OCI-LY7 (cell line): ENCODE measurements at regions not wholly inside any gene's neighbourhood (a gene's known extent, or its start where the extent isn't known, plus 50 kb on each side); places are given as distances from the start of the nearest gene placed in this dataset.

Experiments used
- BruUV-seq: library from RNA; stranded (reverse); fragments of 400-500 nt; replicated peaks from 2 replicates; lab custom pipeline; 2021; lab: Mats Ljungman, UMichigan
- CTCF ChIA-PET: fragments of 300-600 bp; sonication (Branson Sonifier 250); formaldehyde crosslinking; loops from one replicate; lab custom pipeline; 2022; ENCODE audit warnings: antibody characterized with exemption; ENCODE audit not compliant: unreplicated experiment; lab: Charles Lee
- POLR2A ChIA-PET: fragments of 300-600 bp; sonication (Branson Sonifier 250); formaldehyde crosslinking; loops from one replicate; lab custom pipeline; 2022; ENCODE audit warnings: antibody characterized with exemption; lab: Charles Lee
- DNase-seq: peaks from one replicate; pipeline ENCODE4 v3.0.0-alpha.2; 2015; ENCODE audit warnings: low spot score
- H2AFZ ChIP-seq: fragments of 200-600 bp; sonication (generic), shearing (Covaris generic); 2 replicates; pipeline ENCODE4 v1.6.1; 2014; ENCODE audit warnings: mild to moderate bottlenecking, antibody characterized with exemption, low read length, moderate library complexity
- H3K27ac ChIP-seq: fragments of 200-600 bp; sonication (generic); 2 replicates; pipeline ENCODE4 v1.5.1; 2014; ENCODE audit warnings: mixed run types, low read depth, mild to moderate bottlenecking, moderate library complexity, low read length, inconsistent platforms; ENCODE audit not compliant: poor library complexity, severe bottlenecking
- H3K36me3 ChIP-seq: fragments of 200-600 bp; sonication (generic); 2 replicates; pipeline ENCODE4 v1.6.1; 2014; ENCODE audit warnings: mild to moderate bottlenecking, antibody characterized with exemption, low read length, moderate library complexity, mixed read lengths; ENCODE audit not compliant: insufficient read depth
- H3K4me1 ChIP-seq: fragments of 200-600 bp; sonication (generic); 2 replicates; pipeline ENCODE4 v1.5.1; 2014; ENCODE audit warnings: mild to moderate bottlenecking, low read length; ENCODE audit not compliant: insufficient read depth, poor library complexity, severe bottlenecking
- H3K4me2 ChIP-seq: fragments of 200-600 bp; sonication (generic); 2 replicates; pipeline ENCODE4 v1.6.1; 2014; ENCODE audit warnings: mild to moderate bottlenecking, low read length
- H3K4me3 ChIP-seq: fragments of 200-600 bp; sonication (generic); 2 replicates; pipeline ENCODE4 v1.5.1; 2014; ENCODE audit warnings: mild to moderate bottlenecking, low read depth, low read length; ENCODE audit not compliant: poor library complexity, severe bottlenecking
- H3K79me2 ChIP-seq: fragments of 200-600 bp; sonication (generic); 2 replicates; pipeline ENCODE4 v1.6.1; 2016; ENCODE audit warnings: low read depth, mild to moderate bottlenecking, low read length, moderate library complexity, mixed read lengths; ENCODE audit not compliant: insufficient read depth
- H3K9me2 ChIP-seq: fragments of 200-600 bp; sonication (generic); 2 replicates; pipeline ENCODE4 v1.6.1; 2016; ENCODE audit warnings: mild to moderate bottlenecking, low read length, mixed read lengths; ENCODE audit not compliant: insufficient read depth
- H3K9me3 ChIP-seq: fragments of 200-600 bp; sonication (generic); 2 replicates; pipeline ENCODE4 v1.6.1; 2014; ENCODE audit warnings: mild to moderate bottlenecking, mixed run types, low read length, mixed read lengths
- H4K20me1 ChIP-seq: fragments of 200-600 bp; sonication (generic); 2 replicates; pipeline ENCODE4 v1.6.1; 2014; ENCODE audit warnings: mild to moderate bottlenecking, antibody characterized with exemption, low read length, moderate library complexity, mixed read lengths; ENCODE audit not compliant: insufficient read depth
- CTCF ChIP-seq: fragments of 200-600 bp; sonication (generic); conservative IDR thresholded peaks from 2 replicates; pipeline ENCODE4 v1.5.1; 2014; ENCODE audit warnings: mild to moderate bottlenecking, antibody characterized with exemption, low read length, moderate library complexity, mixed read lengths
- EZH2phosphoT487 ChIP-seq: fragments of 200-600 bp; sonication (generic); IDR thresholded peaks from 2 replicates; pipeline ENCODE4 v1.6.1; 2018; ENCODE audit warnings: low read depth, borderline replicate concordance, mild to moderate bottlenecking, mixed run types, antibody characterized with exemption, low read length, moderate library complexity, mixed read lengths
- intact Hi-C: fragments of 100-400 bp; cut with micrococcal nuclease; formaldehyde crosslinking; loops from one replicate; pipeline ENCODE4 v1.10.0; 2022; ENCODE audit not compliant: unreplicated experiment

GRCh38 chr22:41023299-41023623, 69.1 kb upstream of the EP300 start:
- Histone ChIP-seq H3K9me2 (no peaks in the 10 kb centered on the region), H2AFZ (peak overlapping the region; percentile 86; the same call in 1 of the 2 replicates), H3K4me1 (peaks cover 22% of the 10 kb centered on the region), H4K20me1 (no peaks in the 10 kb centered on the region), H3K79me2 (no peaks in the 10 kb centered on the region), H3K4me2 (no peak overlapping the region), H3K4me3 (no peak overlapping the region), H3K27ac (no peak overlapping the region), H3K36me3 (no peaks in the 10 kb centered on the region), H3K9me3 (no peaks in the 10 kb centered on the region)
- no peak for DNase-seq
- CTCF ChIA-PET = no interaction called here
- intact Hi-C loops = loop anchor here (5.0 kb wide), 1 partner anchor 71 kb away; the partner anchor contains the start of gene RBX1
- POLR2A ChIA-PET = interaction anchor here (0.6 to 1.0 kb wide), 3 partner anchors 14 to 79 kb away, joined by 3 read pairs; no protein-coding TSS in a partner anchor
- TF ChIP-seq EZH2phosphoT487 (no peak), CTCF (no peak)
- BruUV-seq = no TSS peak

- BruUV-seq = no TSS peak
- no peaks in the 10 kb centered on the region for H3K9me2 ChIP-seq
- H2AFZ ChIP-seq = no peak overlapping the region
- ChIA-PET CTCF (no interaction called here), POLR2A (interaction anchor here (0.5 kb wide), 1 partner anchor 162 kb away, joined by 3 read pairs; no protein-coding TSS in a partner anchor)
- H3K4me2 ChIP-seq = no peak overlapping the region
- no peak overlapping the region for H3K27ac ChIP-seq
- no peaks in the 10 kb centered on the region for H3K79me2 ChIP-seq
- H3K4me1 ChIP-seq = no peaks in the 10 kb centered on the region
- intact Hi-C loops = no loop called here
- H3K4me3 ChIP-seq = no peak overlapping the region
- H3K9me3 ChIP-seq = no peaks in the 10 kb centered on the region
- no peak for DNase-seq
- H3K36me3 ChIP-seq = no peaks in the 10 kb centered on the region
- H4K20me1 ChIP-seq = no peaks in the 10 kb centered on the region
- TF ChIP-seq CTCF (no peak), EZH2phosphoT487 (no peak)
Measured at GRCh38 chr22:41028841-41029240, 63.6 kb upstream of the EP300 start.

GRCh38 chr22:41030891-41031290, 61.5 kb upstream of the EP300 start:
- H3K4me1 ChIP-seq = no peaks in the 10 kb centered on the region
- TF ChIP-seq CTCF (no peak), EZH2phosphoT487 (no peak)
- POLR2A ChIA-PET = no interaction called here
- no peaks in the 10 kb centered on the region for H3K36me3 ChIP-seq
- H3K9me2 ChIP-seq = no peaks in the 10 kb centered on the region
- H3K4me2 ChIP-seq = no peak overlapping the region
- BruUV-seq = no TSS peak
- no peak overlapping the region for H3K4me3 ChIP-seq
- H2AFZ ChIP-seq = no peak overlapping the region
- H3K27ac ChIP-seq = no peak overlapping the region
- H3K79me2 ChIP-seq = no peaks in the 10 kb centered on the region
- CTCF ChIA-PET = no interaction called here
- intact Hi-C loops = no loop called here
- no peak for DNase-seq
- H3K9me3 ChIP-seq = no peaks in the 10 kb centered on the region
- H4K20me1 ChIP-seq = no peaks in the 10 kb centered on the region
